Frontal cortex (tissue), 3 donors: ENCODE measurements at regions not wholly inside any gene's neighbourhood (a gene's known extent, or its start where the extent isn't known, plus 50 kb on each side); places are given as distances from the start of the nearest gene placed in this dataset.
A peak's percentile ranks its signal among the peaks of the same experiment; 100 is the strongest.
"Not testable (repeated sequence)": the region's sequence is repeated elsewhere in the genome, so short reads cannot be mapped to it uniquely, and the experiment has no call there.

Experiments used
- DNase-seq, 2 donors: peaks; one replicate each; pipeline ENCODE4 v3.0.0; 2012; ENCODE audit warnings: low spot score in 2 of 2
- FAIRE-seq: peaks from 2 replicates; lab custom pipeline; 2012; peaks lifted over from hg19 to GRCh38; lab: Jason Lieb, UNC
- donor health status: control.
- donor health status: control.
- donor health status: control.

- DNase-seq (no peak), FAIRE-seq (no peak)
Measured at GRCh38 chr12:7591531-7591930, 74.2 kb downstream of the APOBEC1 start.

DNA sequence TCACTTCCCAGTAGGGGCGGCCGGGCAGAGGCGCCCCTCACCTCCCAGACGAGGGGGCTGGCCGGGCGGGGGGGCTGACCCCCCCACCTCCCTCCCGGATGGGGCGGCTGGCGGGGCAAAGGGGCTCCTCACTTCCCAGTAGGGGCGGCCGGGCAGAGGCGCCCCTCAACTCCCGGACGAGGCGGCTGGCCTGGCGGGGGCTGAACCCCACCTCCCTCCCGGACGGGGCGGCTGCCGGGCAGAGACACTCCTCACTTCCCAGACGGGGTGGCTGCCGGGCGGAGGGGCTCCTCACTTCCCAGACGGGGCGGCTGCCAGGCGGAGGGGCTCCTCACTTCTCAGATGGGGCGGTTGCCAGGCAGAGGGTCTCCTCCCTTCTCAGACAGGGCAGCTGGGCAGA lies 75.6 kb downstream of the APOBEC1 start:
- not testable (repeated sequence) for FAIRE-seq, DNase-seq

GRCh38 chr12:7588742-7589329 lies 76.9 kb downstream of the APOBEC1 start:
- not testable (repeated sequence) for FAIRE-seq
- DNase-seq: peak; percentile 21 to 31

- not testable (repeated sequence) for DNase-seq, FAIRE-seq
Measured at GRCh38 chr12:7584137-7584536, 80.6 kb upstream of the CD163 start.

DNA sequence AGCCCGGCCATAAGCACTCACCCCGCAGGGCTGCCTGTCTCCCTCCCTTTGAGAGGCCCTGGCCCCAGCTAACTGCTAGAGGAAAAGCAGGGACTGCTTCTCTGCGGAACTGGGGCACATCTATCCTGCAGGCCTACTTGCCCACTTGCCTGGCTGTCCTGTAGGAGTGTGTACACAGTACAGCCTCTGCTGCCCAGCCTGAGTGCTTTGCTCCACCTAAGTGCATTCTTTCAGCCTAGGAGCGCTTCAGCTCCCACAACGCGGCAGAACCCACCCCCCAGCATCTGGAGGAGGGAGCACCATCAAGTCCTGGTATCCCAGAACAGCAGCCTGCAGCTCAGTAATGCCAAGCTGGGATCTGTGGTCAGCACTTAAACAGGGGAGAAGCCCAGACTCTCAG lies 79.9 kb upstream of the CD163 start:
- FAIRE-seq (no peak), DNase-seq (no peak)

DNA sequence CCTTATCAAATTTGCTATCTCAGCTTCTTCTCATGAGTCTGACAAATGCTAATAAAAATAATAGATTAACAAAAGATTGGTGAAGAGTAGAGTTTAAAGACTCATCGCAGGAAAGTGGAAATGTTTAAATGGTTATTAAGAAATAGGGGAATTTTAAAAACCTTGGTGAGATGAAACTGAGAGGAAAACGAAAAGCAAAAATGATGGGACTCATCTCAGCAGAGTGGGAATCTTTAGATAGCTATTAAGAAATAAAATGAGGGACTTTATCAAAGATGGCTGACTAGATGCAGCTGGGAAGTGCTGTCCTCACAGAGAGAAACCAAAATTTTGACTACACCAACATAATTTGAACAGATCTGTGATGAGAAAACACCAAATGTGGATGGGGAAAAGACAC lies 79.2 kb upstream of the CD163 start:
- DNase-seq (no peak), FAIRE-seq (no peak)

DNA sequence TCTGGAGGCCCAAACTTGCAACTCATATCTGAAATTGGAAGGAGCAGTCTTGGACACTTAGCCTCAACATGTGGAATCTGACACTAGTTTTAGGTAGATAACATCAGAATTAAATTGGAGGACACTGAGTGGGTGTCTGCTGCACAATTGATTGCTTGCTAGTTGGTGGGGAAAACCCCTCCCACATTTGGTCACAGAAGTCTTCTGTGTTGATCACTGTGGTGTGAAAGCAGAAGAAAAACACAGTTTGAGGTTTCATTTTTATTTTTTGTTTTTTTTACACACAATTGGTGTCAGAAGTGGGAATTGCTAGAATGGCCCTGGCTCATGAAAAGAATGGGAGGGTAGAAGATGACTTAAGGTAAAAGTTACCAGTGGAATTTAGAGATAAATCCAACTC lies 78.0 kb upstream of the CD163 start:
- DNase-seq: no peak
- no peak for FAIRE-seq

GRCh38 chr12:7581046-7581445 lies 77.5 kb upstream of the CD163 start:
- no peak for FAIRE-seq
- DNase-seq: no peak

DNA sequence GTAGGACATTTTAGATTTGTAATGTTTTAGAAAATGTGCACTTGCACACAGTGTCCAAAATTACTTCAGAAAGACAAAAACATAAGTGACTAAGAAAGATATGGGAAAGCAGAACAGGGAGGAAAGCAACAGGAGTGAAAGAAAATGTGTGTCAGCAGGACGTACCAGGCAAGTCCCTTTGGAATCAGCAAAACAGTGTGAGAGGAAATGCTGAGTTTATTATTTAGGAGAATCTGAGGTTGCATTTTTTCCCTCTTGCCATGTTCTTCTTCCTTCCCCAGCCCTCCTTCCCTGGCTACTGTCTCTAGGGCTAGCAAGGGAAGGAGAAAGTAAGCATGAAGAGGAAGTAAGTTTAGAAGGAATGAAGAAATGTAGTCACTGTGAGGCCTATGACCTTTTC lies 67.7 kb upstream of the CD163 start:
- FAIRE-seq (no peak), DNase-seq (no peak)

DNA sequence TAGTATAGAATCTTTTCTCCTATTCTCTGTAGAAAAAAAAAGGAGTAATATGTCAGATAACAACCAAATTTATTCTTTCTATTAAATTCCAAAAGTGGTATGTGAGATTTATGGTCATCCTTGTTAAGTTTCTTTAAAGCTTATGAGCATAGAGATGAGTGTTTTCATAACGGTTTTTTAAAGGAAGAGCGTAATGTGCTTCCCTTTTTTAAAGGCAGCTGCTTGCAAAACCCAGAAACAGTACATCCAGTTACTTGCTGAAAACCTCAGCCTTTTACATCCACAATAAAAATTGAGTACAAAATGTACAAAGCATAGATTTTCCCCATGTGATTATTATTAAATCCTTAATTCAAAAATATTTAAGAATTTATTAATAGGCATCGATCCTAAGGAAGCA lies 53.6 kb upstream of the CD163 start:
- DNase-seq (no peak), FAIRE-seq (no peak)

- no peak for DNase-seq
- no peak for FAIRE-seq
Measured at GRCh38 chr12:7555752-7556151, 52.2 kb upstream of the CD163 start.

DNA sequence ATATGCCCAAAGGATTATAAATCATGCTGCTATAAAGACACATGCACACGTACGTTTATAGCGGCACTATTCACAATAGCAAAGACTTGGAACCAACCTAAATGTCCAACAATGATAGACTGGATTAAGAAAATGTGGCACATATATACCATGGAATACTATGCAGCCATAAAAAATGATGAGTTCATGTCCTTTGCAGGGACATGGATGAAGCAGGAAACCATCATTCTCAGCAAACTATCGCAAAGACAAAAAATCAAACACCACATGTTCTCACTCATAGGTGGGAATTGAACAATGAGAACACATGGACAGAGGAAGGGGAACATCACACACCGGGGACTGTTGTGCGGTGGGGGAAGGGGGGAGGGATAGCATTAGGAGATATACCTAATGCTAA lies 51.3 kb upstream of the CD163 start:
- DNase-seq, FAIRE-seq: not testable (repeated sequence)
